ENCODE measurements at regions not wholly inside any gene's neighbourhood (a gene's known extent, or its start where the extent isn't known, plus 50 kb on each side); places are given as distances from the start of the nearest gene placed in this dataset.

DNA sequence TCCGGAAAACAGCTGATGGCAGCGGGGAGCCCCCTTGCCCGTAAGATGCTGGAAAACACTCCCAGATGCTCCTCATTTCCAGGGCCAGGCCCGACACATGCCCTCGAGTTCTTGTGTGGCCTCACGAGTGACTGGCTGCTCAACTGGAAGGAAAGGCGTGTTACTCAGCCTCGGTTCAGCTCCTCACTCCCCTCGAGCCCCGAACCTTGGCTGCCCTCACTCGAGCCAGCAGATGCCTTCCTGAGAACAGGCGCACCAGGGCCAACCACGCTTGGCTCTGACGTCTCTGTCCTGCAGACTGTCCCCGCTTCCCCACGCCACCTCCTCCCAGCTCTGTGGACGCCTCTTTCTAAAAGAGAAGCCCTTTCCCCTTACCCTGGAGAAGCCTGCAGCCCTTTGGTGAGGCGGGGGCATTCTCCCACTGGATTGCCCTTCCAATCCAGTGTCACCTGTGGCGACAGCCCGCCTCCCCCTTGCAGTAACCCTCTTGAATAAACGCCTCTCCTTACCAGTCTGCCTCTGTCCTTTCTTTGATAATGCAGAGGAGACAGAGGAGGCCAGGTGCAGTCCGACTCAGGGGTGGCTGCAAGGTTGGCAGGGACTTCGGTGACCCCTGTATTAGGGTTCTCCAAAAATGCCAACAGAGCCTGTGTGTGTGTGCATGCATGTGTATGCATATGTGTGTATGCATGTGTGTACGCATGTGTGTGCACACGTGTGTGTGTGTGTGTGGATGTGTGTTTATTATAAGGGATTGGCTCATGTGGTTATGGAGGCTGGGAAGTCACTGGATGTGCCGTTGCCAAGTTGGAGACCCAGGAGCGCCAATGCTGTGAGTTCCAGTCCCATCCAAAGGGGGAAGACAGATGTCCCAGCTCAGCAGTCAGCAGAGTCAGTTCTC lies 166.3 kb downstream of the KIF26A start:
- 87% methylated on average over 24 of the region's 27 CpGs for WGBS (ENCODE audit: insufficient coverage)
- no peak for DNase-seq

More for the DNA sequence above, 166.3 kb downstream of the KIF26A start:
- Histone ChIP-seq H3K4me1 (ENCODE audit: control insufficient read depth in 1 of 2, insufficient read depth in 2 of 2, low read length in 2 of 2) (no peaks in the 10 kb centered on the region), H3K4me2 (replicated peaks; ENCODE audit: extremely low read depth, low read length, poor library complexity, severe bottlenecking) (no peak overlapping the region), H2AFZ (ENCODE audit: insufficient read depth, low read depth, low read length, poor library complexity, severe bottlenecking) (no peak overlapping the region), H4K20me1 (ENCODE audit: insufficient read depth, low read length) (no peaks in the 10 kb centered on the region), H3K79me2 (ENCODE audit: insufficient read depth, low read length) (no peaks in the 10 kb centered on the region), H3K27me3 (ENCODE audit: control insufficient read depth in 2 of 2, insufficient read depth in 2 of 2, low read length in 2 of 2) (no peaks in the 10 kb centered on the region), H3K36me3 (replicated peaks in 1 of 2; ENCODE audit: control insufficient read depth in 1 of 2, insufficient read depth in 2 of 2, low read length in 2 of 2) (no peaks in the 10 kb centered on the region), H3K9me3 (replicated peaks in 1 of 2; ENCODE audit: control insufficient read depth in 1 of 2, insufficient read depth in 1 of 2, low read length in 2 of 2) (peaks cover 22 to 40% of the 10 kb centered on the region in 2 donors), H3K9ac (ENCODE audit: insufficient read depth, low read length, poor library complexity, severe bottlenecking) (no peak overlapping the region), H3K27ac (ENCODE audit: low read depth in 1 of 2, low read length in 2 of 2) (no peak overlapping the region), H3K4me3 (replicated peaks in 1 of 3; ENCODE audit: low read depth in 2 of 3, low read length in 3 of 3) (no peak overlapping the region)
- TF ChIP-seq, protein P1, sequence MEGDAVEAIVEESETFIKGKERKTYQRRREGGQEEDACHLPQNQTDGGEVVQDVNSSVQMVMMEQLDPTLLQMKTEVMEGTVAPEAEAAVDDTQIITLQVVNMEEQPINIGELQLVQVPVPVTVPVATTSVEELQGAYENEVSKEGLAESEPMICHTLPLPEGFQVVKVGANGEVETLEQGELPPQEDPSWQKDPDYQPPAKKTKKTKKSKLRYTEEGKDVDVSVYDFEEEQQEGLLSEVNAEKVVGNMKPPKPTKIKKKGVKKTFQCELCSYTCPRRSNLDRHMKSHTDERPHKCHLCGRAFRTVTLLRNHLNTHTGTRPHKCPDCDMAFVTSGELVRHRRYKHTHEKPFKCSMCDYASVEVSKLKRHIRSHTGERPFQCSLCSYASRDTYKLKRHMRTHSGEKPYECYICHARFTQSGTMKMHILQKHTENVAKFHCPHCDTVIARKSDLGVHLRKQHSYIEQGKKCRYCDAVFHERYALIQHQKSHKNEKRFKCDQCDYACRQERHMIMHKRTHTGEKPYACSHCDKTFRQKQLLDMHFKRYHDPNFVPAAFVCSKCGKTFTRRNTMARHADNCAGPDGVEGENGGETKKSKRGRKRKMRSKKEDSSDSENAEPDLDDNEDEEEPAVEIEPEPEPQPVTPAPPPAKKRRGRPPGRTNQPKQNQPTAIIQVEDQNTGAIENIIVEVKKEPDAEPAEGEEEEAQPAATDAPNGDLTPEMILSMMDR (IDR thresholded peaks at IDR 0.05) = no peak
- H3K36me3 Mint-ChIP-seq = no peaks in the 10 kb centered on the region
- peaks cover 0 to 26% (median 12%) of the 10 kb centered on the region in 7 donors for H3K9me3 Mint-ChIP-seq
- intact Hi-C loops (cut with micrococcal nuclease) = no loop called here
- no peak overlapping the region for H3K4me3 Mint-ChIP-seq
- H3K4me1 Mint-ChIP-seq = no peaks in the 10 kb centered on the region
- peaks cover 0 to 2% (median 0%) of the 10 kb centered on the region in 3 donors for H3K27me3 Mint-ChIP-seq (ENCODE audit: low read depth in 3 of 3)
- H3K27ac Mint-ChIP-seq = no peak overlapping the region

Data from CD14-positive monocyte (primary cell).